ENCODE measurements at regions not wholly inside any gene's neighbourhood (a gene's known extent, or its start where the extent isn't known, plus 50 kb on each side); places are given as distances from the start of the nearest gene placed in this dataset.

DNA sequence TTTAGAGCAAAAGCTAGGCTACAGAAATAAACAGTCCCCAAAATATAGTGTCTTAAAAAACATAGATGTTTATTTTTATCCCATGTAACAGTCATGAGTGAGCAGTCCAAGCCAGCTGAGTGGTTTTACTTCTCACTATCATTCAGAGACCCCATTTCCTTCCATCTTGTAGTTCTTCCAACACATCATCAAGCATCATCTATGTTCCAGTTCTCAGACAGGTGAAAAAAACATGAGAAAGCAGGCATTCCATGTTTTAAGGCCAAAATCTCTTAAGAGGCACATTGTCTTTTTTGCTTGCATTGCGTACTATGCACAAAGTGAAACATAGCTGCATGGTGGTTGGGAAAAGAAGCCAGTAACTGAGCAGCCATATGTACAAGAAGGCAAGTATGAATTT is 128.6 kb downstream of the ATOH1 start:
- TF ChIP-seq, protein P1, sequence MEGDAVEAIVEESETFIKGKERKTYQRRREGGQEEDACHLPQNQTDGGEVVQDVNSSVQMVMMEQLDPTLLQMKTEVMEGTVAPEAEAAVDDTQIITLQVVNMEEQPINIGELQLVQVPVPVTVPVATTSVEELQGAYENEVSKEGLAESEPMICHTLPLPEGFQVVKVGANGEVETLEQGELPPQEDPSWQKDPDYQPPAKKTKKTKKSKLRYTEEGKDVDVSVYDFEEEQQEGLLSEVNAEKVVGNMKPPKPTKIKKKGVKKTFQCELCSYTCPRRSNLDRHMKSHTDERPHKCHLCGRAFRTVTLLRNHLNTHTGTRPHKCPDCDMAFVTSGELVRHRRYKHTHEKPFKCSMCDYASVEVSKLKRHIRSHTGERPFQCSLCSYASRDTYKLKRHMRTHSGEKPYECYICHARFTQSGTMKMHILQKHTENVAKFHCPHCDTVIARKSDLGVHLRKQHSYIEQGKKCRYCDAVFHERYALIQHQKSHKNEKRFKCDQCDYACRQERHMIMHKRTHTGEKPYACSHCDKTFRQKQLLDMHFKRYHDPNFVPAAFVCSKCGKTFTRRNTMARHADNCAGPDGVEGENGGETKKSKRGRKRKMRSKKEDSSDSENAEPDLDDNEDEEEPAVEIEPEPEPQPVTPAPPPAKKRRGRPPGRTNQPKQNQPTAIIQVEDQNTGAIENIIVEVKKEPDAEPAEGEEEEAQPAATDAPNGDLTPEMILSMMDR (IDR thresholded peaks at IDR 0.05 in 2 of 3, conservative IDR thresholded peaks at IDR 0.05 in 1 of 3; ENCODE audit: borderline replicate concordance in 1 of 3, insufficient read depth in 1 of 3, low read depth in 2 of 3, low read length in 2 of 3), result no peak
- TF ChIP-seq EZH2 (IDR thresholded peaks at IDR 0.05) (no peak), POLR2A (IDR thresholded peaks at IDR 0.05; ENCODE audit: borderline replicate concordance, extremely low read depth, insufficient read depth, insufficient read length) (no peak), EGR1 (IDR thresholded peaks at IDR 0.05; ENCODE audit: low read depth) (no peak), YY1 (IDR thresholded peaks at IDR 0.05; ENCODE audit: extremely low read depth, insufficient replicate concordance, low read depth, low read length) (no peak)

Data from HCT116 (cell line).